ENCODE measurements at regions not wholly inside any gene's neighbourhood (a gene's known extent, or its start where the extent isn't known, plus 50 kb on each side); places are given as distances from the start of the nearest gene placed in this dataset.

DNA sequence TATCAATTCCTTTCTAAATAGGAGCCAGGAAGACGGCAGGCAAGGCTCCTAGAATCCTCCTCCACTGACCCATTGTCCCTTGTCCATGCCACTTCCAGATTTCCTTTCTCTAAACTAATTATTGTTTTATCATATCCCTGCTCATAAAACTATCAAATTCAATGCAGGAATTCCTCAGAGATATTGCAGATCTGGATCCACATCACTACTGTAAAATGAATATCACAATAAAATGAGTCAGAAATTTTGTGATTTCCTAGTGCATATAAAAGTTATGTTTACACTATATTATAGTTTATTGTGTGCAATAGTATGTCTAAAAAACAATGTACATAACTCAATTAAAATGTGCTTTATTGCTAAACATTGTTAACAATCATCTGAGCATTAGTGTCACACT lies 498.7 kb upstream of the NEGR1 start:
- Histone ChIP-seq H3K27me3 (ENCODE audit: control insufficient read depth, insufficient read depth, low read length) (no peaks in the 10 kb centered on the region), H3K9me3 (ENCODE audit: control insufficient read depth, insufficient read depth, low read length) (peaks cover 3% of the 10 kb centered on the region), H3K27ac (ENCODE audit: low read length) (no peak overlapping the region), H3K4me3 (ENCODE audit: low read length) (no peak overlapping the region), H3K36me3 (ENCODE audit: control insufficient read depth, insufficient read depth, low read length) (no peaks in the 10 kb centered on the region), H3K4me1 (ENCODE audit: control insufficient read depth, insufficient read depth, low read length) (no peaks in the 10 kb centered on the region)
- H3K27ac Mint-ChIP-seq = no peak overlapping the region
- 53% methylated on average over 1 of the region's 1 CpG for WGBS (ENCODE audit: insufficient coverage)
- no peaks in the 10 kb centered on the region for H3K36me3 Mint-ChIP-seq
- H3K27me3 Mint-ChIP-seq (ENCODE audit: low read depth in 2 of 2) = no peaks in the 10 kb centered on the region
- TF ChIP-seq, protein P1, sequence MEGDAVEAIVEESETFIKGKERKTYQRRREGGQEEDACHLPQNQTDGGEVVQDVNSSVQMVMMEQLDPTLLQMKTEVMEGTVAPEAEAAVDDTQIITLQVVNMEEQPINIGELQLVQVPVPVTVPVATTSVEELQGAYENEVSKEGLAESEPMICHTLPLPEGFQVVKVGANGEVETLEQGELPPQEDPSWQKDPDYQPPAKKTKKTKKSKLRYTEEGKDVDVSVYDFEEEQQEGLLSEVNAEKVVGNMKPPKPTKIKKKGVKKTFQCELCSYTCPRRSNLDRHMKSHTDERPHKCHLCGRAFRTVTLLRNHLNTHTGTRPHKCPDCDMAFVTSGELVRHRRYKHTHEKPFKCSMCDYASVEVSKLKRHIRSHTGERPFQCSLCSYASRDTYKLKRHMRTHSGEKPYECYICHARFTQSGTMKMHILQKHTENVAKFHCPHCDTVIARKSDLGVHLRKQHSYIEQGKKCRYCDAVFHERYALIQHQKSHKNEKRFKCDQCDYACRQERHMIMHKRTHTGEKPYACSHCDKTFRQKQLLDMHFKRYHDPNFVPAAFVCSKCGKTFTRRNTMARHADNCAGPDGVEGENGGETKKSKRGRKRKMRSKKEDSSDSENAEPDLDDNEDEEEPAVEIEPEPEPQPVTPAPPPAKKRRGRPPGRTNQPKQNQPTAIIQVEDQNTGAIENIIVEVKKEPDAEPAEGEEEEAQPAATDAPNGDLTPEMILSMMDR (IDR thresholded peaks at IDR 0.05) = no peak
- H3K9me3 Mint-ChIP-seq = peaks cover 11 to 12% of the 10 kb centered on the region in 2 donors
- no peak overlapping the region for H3K4me3 Mint-ChIP-seq
- no peaks in the 10 kb centered on the region for H3K4me1 Mint-ChIP-seq
- DNase-seq (no peak), ATAC-seq (no peak)
- intact Hi-C loops (cut with micrococcal nuclease) = no loop called here

DNA sequence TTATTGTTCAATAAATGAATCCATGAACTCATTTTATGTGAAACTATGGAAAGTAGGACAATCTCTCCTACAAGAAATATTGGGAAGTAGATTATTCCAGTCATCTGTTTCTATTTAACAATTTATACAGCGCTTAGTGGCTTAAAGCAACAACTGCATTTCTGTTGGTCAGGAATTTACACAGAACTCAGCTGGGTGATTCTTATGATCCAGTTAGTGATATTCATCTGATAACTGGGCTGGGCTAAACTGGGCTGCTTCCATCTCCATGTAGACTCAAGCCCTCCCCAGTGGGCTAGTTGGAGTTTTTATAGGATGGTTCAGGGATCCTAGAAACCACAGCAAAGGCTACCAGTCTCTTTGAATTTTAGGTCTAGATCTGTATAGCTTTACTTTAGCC lies 497.9 kb upstream of the NEGR1 start:
- H3K27me3 ChIP-seq (ENCODE audit: control insufficient read depth, insufficient read depth, low read length) = no peaks in the 10 kb centered on the region
- intact Hi-C loops (cut with micrococcal nuclease) = no loop called here
- no peaks in the 10 kb centered on the region for H3K27me3 Mint-ChIP-seq (ENCODE audit: low read depth in 2 of 2)
- peaks cover 12% of the 10 kb centered on the region in 2 donors for H3K9me3 Mint-ChIP-seq
- H3K4me1 Mint-ChIP-seq = no peaks in the 10 kb centered on the region
- no peak overlapping the region for H3K27ac Mint-ChIP-seq
- ATAC-seq = no peak
- H3K9me3 ChIP-seq (ENCODE audit: control insufficient read depth, insufficient read depth, low read length) = peaks cover 3% of the 10 kb centered on the region
- H3K4me3 ChIP-seq (ENCODE audit: low read length) = no peak overlapping the region
- TF ChIP-seq, protein P1 (IDR thresholded peaks at IDR 0.05) = no peak
- H3K4me1 ChIP-seq (ENCODE audit: control insufficient read depth, insufficient read depth, low read length) = no peaks in the 10 kb centered on the region
- no peaks in the 10 kb centered on the region for H3K36me3 ChIP-seq (ENCODE audit: control insufficient read depth, insufficient read depth, low read length)
- H3K27ac ChIP-seq (ENCODE audit: low read length) = no peak overlapping the region
- 100% methylated on average over 1 of the region's 1 CpG for WGBS (ENCODE audit: insufficient coverage)
- H3K4me3 Mint-ChIP-seq = no peak overlapping the region
- DNase-seq = no peak
- H3K36me3 Mint-ChIP-seq = no peaks in the 10 kb centered on the region

DNA sequence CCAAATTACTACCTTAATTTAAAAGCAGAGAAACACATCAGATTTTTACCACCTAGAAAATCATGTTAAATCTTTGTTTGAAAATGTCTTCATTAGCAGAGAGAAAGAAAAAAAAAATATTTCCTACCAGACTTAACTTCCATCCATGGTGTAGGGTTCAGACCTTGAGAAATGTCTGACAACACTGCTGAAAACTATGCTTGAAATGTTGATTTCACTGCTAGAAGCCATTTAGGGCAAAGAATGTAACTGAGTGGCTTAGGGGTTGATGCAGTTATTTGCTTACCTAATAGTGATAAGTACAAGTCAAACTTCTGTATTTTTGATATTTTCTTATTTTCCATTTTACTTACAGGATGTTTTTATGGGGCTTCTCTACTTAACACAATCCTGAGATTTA lies 495.6 kb upstream of the NEGR1 start:
- H3K27ac ChIP-seq (ENCODE audit: low read length) = no peak overlapping the region
- Mint-ChIP-seq H3K27me3 (ENCODE audit: low read depth in 2 of 2) (no peaks in the 10 kb centered on the region), H3K4me1 (no peaks in the 10 kb centered on the region), H3K4me3 (no peak overlapping the region), H3K36me3 (no peaks in the 10 kb centered on the region), H3K9me3 (peaks cover 14 to 16% of the 10 kb centered on the region in 2 donors), H3K27ac (no peak overlapping the region)
- no peaks in the 10 kb centered on the region for H3K36me3 ChIP-seq (ENCODE audit: control insufficient read depth, insufficient read depth, low read length)
- H3K9me3 ChIP-seq (ENCODE audit: control insufficient read depth, insufficient read depth, low read length) = no peaks in the 10 kb centered on the region
- intact Hi-C loops (cut with micrococcal nuclease) = no loop called here
- ATAC-seq (no peak), DNase-seq (no peak)
- H3K27me3 ChIP-seq (ENCODE audit: control insufficient read depth, insufficient read depth, low read length) = no peaks in the 10 kb centered on the region
- no peak overlapping the region for H3K4me3 ChIP-seq (ENCODE audit: low read length)
- TF ChIP-seq, protein P1 (IDR thresholded peaks at IDR 0.05) = no peak
- H3K4me1 ChIP-seq (ENCODE audit: control insufficient read depth, insufficient read depth, low read length) = no peaks in the 10 kb centered on the region

DNA sequence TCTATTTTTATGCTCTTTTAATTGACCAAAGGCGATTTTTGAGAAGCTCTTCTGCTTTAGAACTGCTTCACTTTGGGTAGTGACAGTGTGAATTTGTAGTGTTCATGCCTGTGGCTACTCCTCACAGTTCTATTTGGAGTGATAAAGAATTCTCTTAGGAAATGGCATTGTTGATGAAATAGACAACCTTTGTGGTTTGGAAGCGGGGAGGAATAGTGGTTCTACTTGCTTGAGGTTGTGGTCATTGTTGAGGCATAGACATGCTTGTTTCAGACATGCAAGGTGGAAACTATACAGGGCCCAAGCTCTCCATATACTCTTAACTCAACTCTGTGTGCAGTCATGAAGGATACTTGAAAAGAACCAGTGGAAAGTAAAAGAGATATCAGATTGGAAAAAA lies 481.1 kb upstream of the NEGR1 start:
- TF ChIP-seq, protein P1 (IDR thresholded peaks at IDR 0.05) = no peak
- intact Hi-C loops (cut with micrococcal nuclease) = no loop called here
- H3K9me3 ChIP-seq (ENCODE audit: control insufficient read depth, insufficient read depth, low read length) = no peaks in the 10 kb centered on the region
- peaks cover 6% of the 10 kb centered on the region for H3K36me3 Mint-ChIP-seq
- H3K27me3 Mint-ChIP-seq (ENCODE audit: low read depth in 2 of 2) = no peaks in the 10 kb centered on the region
- no peak for DNase-seq
- no peaks in the 10 kb centered on the region for H3K27me3 ChIP-seq (ENCODE audit: control insufficient read depth, insufficient read depth, low read length)
- no peak for ATAC-seq
- no peak overlapping the region for H3K27ac ChIP-seq (ENCODE audit: low read length)
- no peaks in the 10 kb centered on the region for H3K36me3 ChIP-seq (ENCODE audit: control insufficient read depth, insufficient read depth, low read length)
- no peaks in the 10 kb centered on the region for H3K4me1 Mint-ChIP-seq
- H3K4me3 ChIP-seq (ENCODE audit: low read length) = no peak overlapping the region
- H3K9me3 Mint-ChIP-seq = peaks cover 5 to 21% of the 10 kb centered on the region in 2 donors
- no peak overlapping the region for H3K4me3 Mint-ChIP-seq
- WGBS (ENCODE audit: insufficient coverage) = 53% methylated on average over 2 of the region's 2 CpGs
- no peaks in the 10 kb centered on the region for H3K4me1 ChIP-seq (ENCODE audit: control insufficient read depth, insufficient read depth, low read length)
- no peak overlapping the region for H3K27ac Mint-ChIP-seq

Measured in natural killer cell (primary cell).